NCI-H128 (cell line): ENCODE measurements at regions not wholly inside any gene's neighbourhood (a gene's known extent, or its start where the extent isn't known, plus 50 kb on each side); places are given as distances from the start of the nearest gene placed in this dataset.
A peak's percentile ranks its signal among the peaks of the same experiment; 100 is the strongest.

Experiments used
- DNase-seq: peaks from one replicate; lab custom pipeline; 2025; ENCODE audit not compliant: unreplicated experiment; lab: John Stamatoyannopoulos, UW

DNA sequence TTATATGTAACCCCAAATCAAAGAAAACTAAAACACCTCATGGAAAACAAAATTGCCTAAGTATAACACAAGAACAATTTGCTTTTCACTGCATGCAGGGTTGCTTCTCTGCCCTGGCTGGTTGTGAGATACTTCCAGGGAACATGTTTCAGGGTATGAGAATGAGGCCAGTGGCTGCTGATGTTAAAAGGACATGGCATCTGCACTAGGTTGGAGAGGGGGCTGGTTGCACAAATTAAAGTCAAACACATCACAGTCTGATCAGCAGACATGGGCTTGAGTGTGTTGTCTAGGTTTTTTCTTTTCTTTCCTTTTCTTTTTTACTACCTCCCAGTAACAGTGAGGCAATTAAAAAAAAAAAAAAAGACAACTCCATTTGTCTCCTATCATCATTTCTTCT lies 374.9 kb downstream of the MCTP2 start:
- DNase-seq = no peak

GRCh38 chr15:94607176-94607654 lies 375.9 kb downstream of the MCTP2 start:
- DNase-seq = no peak

- DNase-seq = no peak
Measured at GRCh38 chr15:94610069-94610468, 378.7 kb downstream of the MCTP2 start.

- no peak for DNase-seq
Measured at GRCh38 chr15:94610485-94610884, 379.1 kb downstream of the MCTP2 start.

- DNase-seq = no peak
Measured at GRCh38 chr15:94611656-94612055, 380.3 kb downstream of the MCTP2 start.

- no peak for DNase-seq
Measured at GRCh38 chr15:94615688-94616087, 384.3 kb downstream of the MCTP2 start.

DNA sequence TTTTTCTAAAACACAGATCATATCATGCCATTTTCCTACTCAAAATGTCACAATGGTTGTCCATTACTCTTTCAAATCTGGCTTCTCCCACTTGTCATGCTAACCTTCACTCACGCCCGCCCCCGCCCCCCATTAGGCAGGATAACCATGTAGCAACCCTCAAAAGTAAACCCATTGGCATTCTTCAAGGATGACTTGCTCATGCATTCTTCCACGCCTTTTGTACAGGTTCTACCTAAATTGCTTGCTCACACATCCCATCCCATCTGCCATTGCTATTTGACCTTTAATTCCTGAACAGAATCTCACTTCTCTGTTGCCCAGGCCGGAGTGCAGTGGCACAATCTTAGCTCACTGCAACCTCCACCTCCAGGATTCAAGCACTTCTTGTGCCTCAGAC lies 389.3 kb downstream of the MCTP2 start:
- DNase-seq = no peak

DNA sequence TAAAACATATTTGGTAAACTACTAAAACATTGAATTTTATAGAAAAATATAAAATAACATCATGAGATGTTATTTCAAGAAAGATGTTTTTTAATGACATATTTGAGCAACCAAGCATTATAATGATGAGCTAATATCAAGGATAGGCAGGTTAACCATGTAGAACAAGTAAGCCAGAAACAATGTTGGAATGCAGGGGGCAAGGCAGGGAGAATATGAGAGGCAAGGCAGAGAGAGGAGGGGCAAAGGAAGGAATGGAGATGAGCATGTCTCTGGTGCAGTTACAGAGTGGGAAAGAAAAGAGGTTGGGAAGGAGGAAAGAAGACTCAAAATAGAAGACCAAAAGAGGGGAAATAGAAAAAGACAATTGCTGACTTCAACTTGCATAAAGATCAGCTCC lies 390.4 kb downstream of the MCTP2 start:
- DNase-seq = no peak

GRCh38 chr15:94626949-94627348 lies 395.6 kb downstream of the MCTP2 start:
- no peak for DNase-seq

DNA sequence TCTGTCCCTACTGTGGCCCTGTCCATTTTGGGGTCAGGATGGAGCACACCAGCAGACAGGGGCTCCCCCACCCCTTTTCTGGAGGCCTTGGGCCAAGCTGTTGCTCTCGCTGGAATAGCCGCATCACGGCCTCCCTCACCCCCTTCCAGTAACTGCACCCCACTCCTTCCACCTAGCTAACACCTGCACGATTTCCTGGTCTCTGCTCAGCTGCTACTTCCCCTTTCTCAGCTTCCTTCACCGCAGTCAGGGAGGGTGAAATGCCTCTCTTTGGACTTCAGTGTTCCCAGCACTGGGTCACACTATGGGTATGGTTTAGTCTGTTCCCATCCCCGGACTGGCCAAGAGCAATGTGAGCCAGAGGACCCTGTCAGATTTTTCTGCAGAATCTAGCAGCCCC lies 400.2 kb downstream of the MCTP2 start:
- DNase-seq = no peak

DNA sequence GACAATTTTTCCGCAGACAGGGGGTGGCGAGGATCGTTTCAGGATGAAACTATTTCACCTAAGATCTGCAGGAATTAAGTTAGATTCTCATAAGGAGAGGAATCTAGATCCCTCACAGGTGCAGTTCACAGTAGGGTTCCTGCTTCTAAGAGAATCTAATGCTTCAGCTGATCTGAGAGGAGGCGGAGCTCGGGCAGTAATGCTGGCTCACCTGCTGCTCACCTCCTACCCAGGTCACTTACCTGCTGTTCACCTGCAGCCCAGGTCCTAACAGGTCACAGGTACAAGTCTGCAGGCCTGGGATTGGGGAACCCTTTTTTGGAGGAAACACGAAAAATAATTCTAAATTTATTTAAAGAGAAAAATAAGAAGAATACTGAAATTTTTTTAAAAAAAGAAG lies 406.8 kb downstream of the MCTP2 start:
- no peak for DNase-seq

DNA sequence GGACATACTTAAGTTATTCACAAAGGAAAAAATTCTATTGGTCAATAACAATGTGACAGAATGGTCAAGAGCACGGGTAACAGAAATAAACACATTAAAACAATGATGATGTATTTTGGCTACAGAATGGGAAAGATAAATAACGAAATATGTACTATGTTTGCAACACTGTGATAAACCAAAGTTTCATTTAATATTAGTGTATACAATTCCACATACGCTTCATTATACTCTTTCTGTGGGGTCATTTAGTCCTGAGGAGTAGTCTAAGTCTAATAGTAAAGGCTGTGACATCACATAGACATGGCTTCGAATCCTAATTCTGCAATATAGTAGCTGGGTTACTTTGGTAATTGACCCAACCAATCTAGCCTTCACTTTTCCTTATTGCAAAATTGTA lies 408.3 kb downstream of the MCTP2 start:
- DNase-seq = no peak

DNA sequence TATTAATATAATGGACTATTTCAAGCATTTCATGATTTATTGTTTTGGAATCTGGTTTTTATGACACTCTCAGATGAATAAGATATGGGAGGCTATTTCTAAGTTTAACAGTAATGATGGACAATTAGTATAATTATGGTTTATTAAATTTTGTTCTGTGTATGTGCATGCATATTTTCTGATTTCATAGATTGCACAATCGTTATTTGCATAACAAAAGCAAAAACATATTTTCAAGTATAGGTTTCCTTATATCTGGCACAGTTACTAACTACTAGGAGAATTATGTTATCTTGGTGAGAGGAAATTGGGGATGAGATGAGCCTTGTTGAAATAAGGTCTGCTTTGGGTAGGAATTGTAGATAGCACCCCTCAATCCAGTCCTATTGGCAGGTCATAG lies 413.1 kb downstream of the MCTP2 start:
- DNase-seq = no peak

- no peak for DNase-seq
Measured at GRCh38 chr15:94653071-94653470, 421.7 kb downstream of the MCTP2 start.

- DNase-seq = no peak
Measured at GRCh38 chr15:94655249-94655880, 424.0 kb downstream of the MCTP2 start.

DNA sequence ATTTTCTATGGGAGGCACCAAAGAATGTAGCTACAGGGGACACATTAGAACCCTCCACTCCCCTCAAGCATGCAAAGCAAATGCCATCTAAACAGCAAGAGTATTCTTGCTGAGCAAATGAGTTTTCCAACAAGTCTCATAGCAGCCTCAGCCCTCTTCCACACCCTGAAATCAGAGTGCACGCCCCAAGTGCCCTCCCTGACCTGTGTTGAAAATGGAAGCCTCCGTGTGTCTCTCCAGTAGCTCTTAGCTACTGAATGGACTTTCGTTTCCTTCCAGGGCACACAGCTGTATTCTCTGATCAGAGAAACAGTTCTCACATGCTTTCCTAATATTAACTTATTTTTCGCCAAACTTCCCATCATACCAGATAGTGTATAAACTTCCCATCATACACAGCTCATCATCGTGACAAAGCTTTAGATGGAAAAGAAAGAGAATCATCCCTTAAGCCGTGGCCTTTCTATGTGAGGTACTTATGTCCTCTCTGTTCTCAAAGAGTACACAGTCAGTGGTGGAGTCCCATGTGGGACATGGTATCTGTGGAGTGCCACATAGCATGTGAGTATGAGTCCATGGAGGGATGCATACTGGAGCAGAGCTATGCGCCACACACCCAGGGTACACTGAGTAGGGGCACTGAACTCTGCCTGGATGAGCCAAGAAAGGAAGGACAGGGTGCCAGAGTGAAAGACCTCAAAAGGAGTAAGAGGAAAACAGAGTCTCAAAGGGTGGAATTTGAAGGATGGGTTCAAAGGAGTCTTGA lies 434.5 kb downstream of the MCTP2 start:
- DNase-seq = no peak

GRCh38 chr15:94666553-94666952 lies 435.2 kb downstream of the MCTP2 start:
- no peak for DNase-seq

DNA sequence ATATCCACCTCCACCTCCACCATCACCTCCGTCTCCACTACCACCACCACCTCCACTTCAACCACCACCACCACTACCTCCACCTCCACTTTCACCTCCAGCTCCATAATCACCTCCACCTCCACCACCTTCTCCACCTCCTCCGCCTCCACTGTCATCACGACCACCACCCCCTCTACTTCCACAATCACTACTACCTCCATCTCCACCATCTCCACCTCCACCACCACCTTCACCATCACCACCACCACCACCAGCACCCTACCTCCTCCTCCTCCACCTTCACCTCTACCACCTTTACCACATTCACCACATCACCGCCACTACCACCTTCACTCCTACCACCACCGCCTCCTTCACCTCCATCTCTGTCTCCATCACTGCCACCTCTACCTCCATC lies 435.7 kb downstream of the MCTP2 start:
- no peak for DNase-seq

- DNase-seq = peak; percentile 0
Measured at GRCh38 chr15:94670438-94671034, 439.2 kb downstream of the MCTP2 start.

GRCh38 chr15:94671858-94672532 lies 440.6 kb downstream of the MCTP2 start:
- DNase-seq = peak; percentile 9

GRCh38 chr15:94673801-94674200 lies 442.4 kb downstream of the MCTP2 start:
- no peak for DNase-seq

- no peak for DNase-seq
Measured at GRCh38 chr15:94674296-94674695, 442.9 kb downstream of the MCTP2 start.
